Mesendoderm (in vitro differentiated cells): ENCODE measurements at regions not wholly inside any gene's neighbourhood (a gene's known extent, or its start where the extent isn't known, plus 50 kb on each side); places are given as distances from the start of the nearest gene placed in this dataset.

Experiments used
- DNase-seq: peaks from one replicate; pipeline ENCODE4 v3.0.0; 2013
- H2AK5ac ChIP-seq: 2 replicates; pipeline ENCODE4 v1.6.1; 2013; ENCODE audit warnings: low read length, inconsistent platforms
- H2BK120ac ChIP-seq: 2 replicates; pipeline ENCODE4 v1.6.1; 2013; ENCODE audit warnings: low read depth, mild to moderate bottlenecking, low read length, moderate library complexity, mixed read lengths
- H2BK15ac ChIP-seq: replicated peaks from 2 replicates; pipeline ENCODE4 v1.6.1; 2013; ENCODE audit warnings: low read depth, mild to moderate bottlenecking, moderate library complexity
- H2BK5ac ChIP-seq: 2 replicates; pipeline ENCODE4 v1.6.1; 2013; ENCODE audit warnings: low read length, inconsistent platforms
- H3K18ac ChIP-seq: 2 replicates; pipeline ENCODE4 v1.6.1; 2013; ENCODE audit warnings: mild to moderate bottlenecking, low read length, mixed read lengths
- H3K23ac ChIP-seq: one replicate; pipeline ENCODE4 v1.6.1; 2013; ENCODE audit warnings: low read length
- H3K27ac ChIP-seq: 2 replicates; pipeline ENCODE4 v1.5.1; 2013; ENCODE audit warnings: low read depth, mild to moderate bottlenecking, inconsistent platforms, low read length, moderate library complexity
- H3K27me3 ChIP-seq: 2 replicates; pipeline ENCODE4 v1.6.1; 2013; ENCODE audit warnings: low read length, control low read depth, mild to moderate bottlenecking, inconsistent platforms; ENCODE audit not compliant: insufficient read depth, poor library complexity
- H3K36me3 ChIP-seq: 2 replicates; pipeline ENCODE4 v1.6.1; 2013; ENCODE audit warnings: low read length, inconsistent platforms; ENCODE audit not compliant: control insufficient read depth, insufficient read depth
- H3K4ac ChIP-seq: one replicate; pipeline ENCODE4 v1.6.1; 2013; ENCODE audit warnings: low read depth, mild to moderate bottlenecking, low read length, moderate library complexity
- H3K4me1 ChIP-seq: 2 replicates; pipeline ENCODE4 v1.6.1; 2013; ENCODE audit warnings: low read depth, low read length, inconsistent platforms; ENCODE audit not compliant: control insufficient read depth
- H3K4me2 ChIP-seq: 2 replicates; pipeline ENCODE4 v1.6.1; 2013; ENCODE audit warnings: low read length
- H3K4me3 ChIP-seq: 2 replicates; pipeline ENCODE4 v1.5.1; 2013; ENCODE audit warnings: mild to moderate bottlenecking, low read length
- H3K56ac ChIP-seq: one replicate; pipeline ENCODE4 v1.6.1; 2013; ENCODE audit warnings: low read length
- H3K79me1 ChIP-seq: 2 replicates; pipeline ENCODE4 v1.6.1; 2013; ENCODE audit warnings: low read length, inconsistent platforms
- H3K79me2 ChIP-seq: 2 replicates; pipeline ENCODE4 v1.6.1; 2013; ENCODE audit warnings: mild to moderate bottlenecking, low read length; ENCODE audit not compliant: control insufficient read depth, insufficient read depth
- H3K9ac ChIP-seq: 2 replicates; pipeline ENCODE4 v1.6.1; 2013; ENCODE audit warnings: low read length, inconsistent platforms
- H4K5ac ChIP-seq: one replicate; pipeline ENCODE4 v1.6.1; 2013; ENCODE audit warnings: low read length
- H4K8ac ChIP-seq: one replicate; pipeline ENCODE4 v1.6.1; 2013; ENCODE audit warnings: low read depth, mild to moderate bottlenecking, control low read depth, low read length, moderate library complexity
- WGBS: extraction: QIAGEN DNeasy Blood & Tissue Kit; methylation state at CpG from one replicate; pipeline ENCODE4 v1.1.7; 2013; ENCODE audit warnings: low lambda C conversion rate, missing lambda C conversion rate; ENCODE audit not compliant: insufficient coverage; ENCODE audit errors: extremely low coverage; 5-methylcytosine and 5-hydroxymethylcytosine counted together

DNA sequence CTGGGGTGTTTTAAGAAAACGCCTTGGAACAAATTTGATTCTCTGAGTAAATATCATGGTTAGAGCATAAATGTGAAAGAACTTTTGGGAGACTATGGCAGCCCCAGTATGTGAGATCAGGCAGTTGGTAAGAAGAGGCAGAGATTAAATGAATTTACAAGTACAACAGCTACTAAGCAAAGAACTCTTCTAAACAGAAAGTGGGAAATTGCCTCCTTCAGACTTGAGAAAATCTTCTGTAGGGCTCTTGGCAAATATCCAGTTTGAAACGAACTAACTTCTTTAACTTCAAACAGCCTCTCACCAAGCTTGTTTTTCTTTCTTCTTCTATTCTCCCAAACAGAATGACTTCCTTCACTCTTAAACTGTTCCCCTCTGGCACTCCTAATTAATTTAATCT lies 337.7 kb downstream of the SIPA1L2 start:
- Histone ChIP-seq H3K56ac (no peak overlapping the region), H3K27me3 (no peaks in the 10 kb centered on the region), H4K5ac (no peak overlapping the region), H3K4ac (no peak overlapping the region), H2BK120ac (no peak overlapping the region), H3K4me3 (no peak overlapping the region), H3K18ac (no peak overlapping the region), H3K79me2 (no peaks in the 10 kb centered on the region), H3K23ac (no peak overlapping the region), H2BK5ac (no peak overlapping the region), H4K8ac (no peak overlapping the region), H3K27ac (no peak overlapping the region), H2AK5ac (no peak overlapping the region), H3K4me2 (no peak overlapping the region), H3K36me3 (no peaks in the 10 kb centered on the region), H3K79me1 (no peaks in the 10 kb centered on the region), H3K9ac (no peak overlapping the region), H3K4me1 (no peaks in the 10 kb centered on the region), H2BK15ac (no peak overlapping the region)
- DNase-seq: no peak
- no CpG with 5 or more reads among the region's 2 CpGs for WGBS

GRCh38 chr1:232291681-232292080 lies 338.3 kb downstream of the SIPA1L2 start:
- no peak overlapping the region for H2AK5ac ChIP-seq
- H3K4me2 ChIP-seq: no peak overlapping the region
- H3K36me3 ChIP-seq: no peaks in the 10 kb centered on the region
- no peaks in the 10 kb centered on the region for H3K79me2 ChIP-seq
- H2BK5ac ChIP-seq: no peak overlapping the region
- no peak overlapping the region for H4K5ac ChIP-seq
- H2BK15ac ChIP-seq: no peak overlapping the region
- no peaks in the 10 kb centered on the region for H3K79me1 ChIP-seq
- no peak overlapping the region for H3K56ac ChIP-seq
- no CpG with 5 or more reads among the region's 1 CpG for WGBS
- no peak overlapping the region for H3K9ac ChIP-seq
- H3K23ac ChIP-seq: no peak overlapping the region
- no peak overlapping the region for H3K27ac ChIP-seq
- no peaks in the 10 kb centered on the region for H3K27me3 ChIP-seq
- H4K8ac ChIP-seq: no peak overlapping the region
- no peak overlapping the region for H3K18ac ChIP-seq
- no peak overlapping the region for H3K4ac ChIP-seq
- DNase-seq: no peak
- no peak overlapping the region for H3K4me3 ChIP-seq
- H2BK120ac ChIP-seq: no peak overlapping the region
- no peaks in the 10 kb centered on the region for H3K4me1 ChIP-seq

- H3K4ac ChIP-seq: no peak overlapping the region
- H4K5ac ChIP-seq: no peak overlapping the region
- H3K36me3 ChIP-seq: no peaks in the 10 kb centered on the region
- no peak overlapping the region for H3K56ac ChIP-seq
- H3K4me2 ChIP-seq: no peak overlapping the region
- H3K79me2 ChIP-seq: no peaks in the 10 kb centered on the region
- no peak overlapping the region for H3K18ac ChIP-seq
- no peaks in the 10 kb centered on the region for H3K4me1 ChIP-seq
- H3K4me3 ChIP-seq: no peak overlapping the region
- H3K23ac ChIP-seq: no peak overlapping the region
- H2BK5ac ChIP-seq: no peak overlapping the region
- no peaks in the 10 kb centered on the region for H3K27me3 ChIP-seq
- no peak overlapping the region for H2BK120ac ChIP-seq
- H3K9ac ChIP-seq: no peak overlapping the region
- H4K8ac ChIP-seq: no peak overlapping the region
- no peaks in the 10 kb centered on the region for H3K79me1 ChIP-seq
- H3K27ac ChIP-seq: no peak overlapping the region
- H2AK5ac ChIP-seq: no peak overlapping the region
- no CpG with 5 or more reads among the region's 4 CpGs for WGBS
- DNase-seq: no peak
- no peak overlapping the region for H2BK15ac ChIP-seq
Observed at GRCh38 chr1:232291261-232291660, 338.7 kb downstream of the SIPA1L2 start.

GRCh38 chr1:232290570-232290969 lies 339.4 kb downstream of the SIPA1L2 start:
- Histone ChIP-seq H3K27me3 (no peaks in the 10 kb centered on the region), H3K79me2 (no peaks in the 10 kb centered on the region), H4K5ac (no peak overlapping the region), H3K36me3 (no peaks in the 10 kb centered on the region), H3K56ac (no peak overlapping the region), H3K27ac (no peak overlapping the region), H3K79me1 (no peaks in the 10 kb centered on the region), H3K18ac (no peak overlapping the region), H3K23ac (no peak overlapping the region), H2AK5ac (no peak overlapping the region), H4K8ac (no peak overlapping the region), H2BK120ac (no peak overlapping the region), H3K4ac (no peak overlapping the region), H3K4me3 (no peak overlapping the region), H2BK5ac (no peak overlapping the region), H3K9ac (no peak overlapping the region), H3K4me2 (no peak overlapping the region), H3K4me1 (no peaks in the 10 kb centered on the region), H2BK15ac (no peak overlapping the region)
- DNase-seq: no peak

DNA sequence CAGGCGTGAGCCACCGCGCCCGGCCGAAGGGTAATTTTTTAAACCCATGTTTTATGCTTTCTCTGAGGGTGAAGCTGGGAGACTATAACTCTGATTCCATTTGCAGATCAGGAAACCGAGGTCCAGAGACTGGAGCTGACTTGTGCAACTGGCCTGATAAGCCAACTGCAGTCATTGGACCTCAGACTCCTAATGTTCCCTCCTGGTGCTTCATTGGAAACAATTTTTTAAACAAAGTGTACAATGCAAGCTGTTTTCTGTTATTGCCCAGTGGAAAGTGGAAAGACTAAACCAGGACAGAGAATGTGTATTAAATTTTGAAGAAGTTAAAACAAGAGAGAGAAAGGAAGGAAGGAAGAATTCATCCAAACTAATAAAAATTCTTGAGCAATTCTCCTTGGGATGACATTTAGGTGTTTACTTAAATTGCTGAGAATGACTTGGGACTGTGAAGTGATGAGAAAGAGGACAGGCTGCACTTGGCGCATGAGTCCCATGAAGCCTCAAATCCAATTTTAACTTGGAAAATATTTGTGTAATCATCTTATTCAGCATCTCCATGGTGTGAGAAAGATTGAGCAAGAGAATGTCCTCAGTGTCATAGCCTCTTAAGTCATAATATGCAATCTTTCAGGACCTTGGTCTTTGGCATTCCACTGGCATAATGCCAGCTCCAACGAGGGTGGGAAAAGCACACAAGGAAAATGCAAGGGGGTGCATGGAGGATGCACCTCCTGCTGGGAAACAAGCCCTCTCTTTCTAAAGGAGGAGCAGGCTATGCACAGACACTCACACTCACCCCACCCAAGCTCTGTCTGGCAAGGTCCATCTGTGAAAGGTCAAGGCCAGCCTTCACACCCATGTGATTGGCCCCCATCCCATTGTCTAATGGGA lies 342.0 kb downstream of the SIPA1L2 start:
- no peak overlapping the region for H3K27ac ChIP-seq
- H3K23ac ChIP-seq: no peak overlapping the region
- H2BK5ac ChIP-seq: no peak overlapping the region
- H2AK5ac ChIP-seq: no peak overlapping the region
- no peaks in the 10 kb centered on the region for H3K36me3 ChIP-seq
- no peak overlapping the region for H4K8ac ChIP-seq
- H3K4me2 ChIP-seq: no peak overlapping the region
- H3K27me3 ChIP-seq: no peaks in the 10 kb centered on the region
- no peaks in the 10 kb centered on the region for H3K4me1 ChIP-seq
- H3K18ac ChIP-seq: no peak overlapping the region
- H3K79me2 ChIP-seq: no peaks in the 10 kb centered on the region
- no peak overlapping the region for H3K4me3 ChIP-seq
- no peaks in the 10 kb centered on the region for H3K79me1 ChIP-seq
- WGBS: no CpG with 5 or more reads among the region's 8 CpGs
- no peak overlapping the region for H3K9ac ChIP-seq
- no peak overlapping the region for H2BK120ac ChIP-seq
- no peak overlapping the region for H2BK15ac ChIP-seq
- no peak overlapping the region for H4K5ac ChIP-seq
- no peak for DNase-seq
- no peak overlapping the region for H3K4ac ChIP-seq
- H3K56ac ChIP-seq: no peak overlapping the region

DNA sequence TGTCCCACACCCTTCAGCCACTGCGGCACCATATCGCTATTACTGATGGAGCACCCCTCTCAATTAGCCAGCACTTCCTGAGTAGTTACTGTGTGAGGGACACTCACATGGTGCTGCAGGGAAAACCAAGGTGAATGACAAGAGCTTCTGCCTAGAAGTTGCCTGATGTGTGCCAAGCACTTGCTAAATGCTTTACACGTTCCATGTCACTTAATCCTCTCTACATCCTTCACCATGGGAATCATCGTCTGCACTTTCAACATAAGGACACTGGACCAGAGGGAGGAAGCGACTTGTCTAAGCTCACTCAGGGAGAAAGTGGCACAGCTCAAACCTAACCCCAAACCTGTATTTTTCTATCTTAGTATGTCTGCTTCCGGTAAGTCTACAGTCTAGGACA lies 344.8 kb downstream of the SIPA1L2 start:
- Histone ChIP-seq H3K79me2 (no peaks in the 10 kb centered on the region), H4K5ac (no peak overlapping the region), H3K4me3 (no peak overlapping the region), H2BK15ac (no peak overlapping the region), H3K4ac (no peak overlapping the region), H3K18ac (no peak overlapping the region), H3K27me3 (no peaks in the 10 kb centered on the region), H3K9ac (no peak overlapping the region), H3K4me2 (no peak overlapping the region), H2BK5ac (no peak overlapping the region), H3K36me3 (no peaks in the 10 kb centered on the region), H3K23ac (no peak overlapping the region), H4K8ac (no peak overlapping the region), H3K4me1 (no peaks in the 10 kb centered on the region), H3K56ac (no peak overlapping the region), H2AK5ac (no peak overlapping the region), H3K27ac (no peak overlapping the region), H3K79me1 (no peaks in the 10 kb centered on the region), H2BK120ac (no peak overlapping the region)
- WGBS: no CpG with 5 or more reads among the region's 6 CpGs
- no peak for DNase-seq
